NCI-H128 (cell line): ENCODE measurements at regions not wholly inside any gene's neighbourhood (a gene's known extent, or its start where the extent isn't known, plus 50 kb on each side); places are given as distances from the start of the nearest gene placed in this dataset.
"Not testable (repeated sequence)": the region's sequence is repeated elsewhere in the genome, so short reads cannot be mapped to it uniquely, and the experiment has no call there.

Source experiments
- DNase-seq: peaks from one replicate; lab custom pipeline; 2025; ENCODE audit not compliant: unreplicated experiment; lab: John Stamatoyannopoulos, UW

DNA sequence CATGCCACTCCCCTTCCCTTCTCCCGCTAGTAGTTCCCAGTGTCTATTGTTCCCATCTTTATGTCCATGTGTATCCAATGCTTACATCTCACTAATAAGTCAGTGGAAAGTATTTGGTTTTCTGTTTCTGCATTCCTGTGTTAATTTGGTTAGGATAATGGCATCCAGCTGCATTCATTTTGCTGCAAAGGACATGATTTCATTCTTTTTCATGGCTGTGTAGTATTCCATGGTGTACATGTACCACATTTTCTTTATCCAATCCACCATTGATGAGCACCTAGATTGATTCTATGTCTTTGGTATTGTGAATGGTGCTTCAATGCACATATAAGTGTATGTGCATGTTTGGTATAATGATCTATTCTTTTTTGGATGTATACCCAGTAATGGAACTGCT, 502.5 kb upstream of the MAP2 start:
- DNase-seq: not testable (repeated sequence)

DNA sequence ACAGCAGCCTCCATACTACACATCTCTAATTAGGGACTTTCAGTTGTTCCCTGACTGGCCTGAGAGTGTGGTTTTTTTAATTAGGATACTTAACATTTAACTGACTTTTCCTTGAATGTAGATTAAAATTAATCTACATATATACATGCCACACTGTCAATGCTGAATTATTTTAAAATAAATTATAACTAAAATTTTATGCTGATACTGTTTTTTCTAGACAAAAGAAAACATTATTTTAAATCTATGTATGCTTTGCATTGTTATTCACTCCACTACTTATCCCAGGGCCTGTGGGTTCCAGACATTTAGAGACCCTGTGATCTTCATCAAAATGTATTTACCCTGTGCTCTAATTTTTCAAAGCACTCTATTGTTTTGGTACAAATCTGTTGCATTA, 496.0 kb upstream of the MAP2 start:
- no peak for DNase-seq

DNA sequence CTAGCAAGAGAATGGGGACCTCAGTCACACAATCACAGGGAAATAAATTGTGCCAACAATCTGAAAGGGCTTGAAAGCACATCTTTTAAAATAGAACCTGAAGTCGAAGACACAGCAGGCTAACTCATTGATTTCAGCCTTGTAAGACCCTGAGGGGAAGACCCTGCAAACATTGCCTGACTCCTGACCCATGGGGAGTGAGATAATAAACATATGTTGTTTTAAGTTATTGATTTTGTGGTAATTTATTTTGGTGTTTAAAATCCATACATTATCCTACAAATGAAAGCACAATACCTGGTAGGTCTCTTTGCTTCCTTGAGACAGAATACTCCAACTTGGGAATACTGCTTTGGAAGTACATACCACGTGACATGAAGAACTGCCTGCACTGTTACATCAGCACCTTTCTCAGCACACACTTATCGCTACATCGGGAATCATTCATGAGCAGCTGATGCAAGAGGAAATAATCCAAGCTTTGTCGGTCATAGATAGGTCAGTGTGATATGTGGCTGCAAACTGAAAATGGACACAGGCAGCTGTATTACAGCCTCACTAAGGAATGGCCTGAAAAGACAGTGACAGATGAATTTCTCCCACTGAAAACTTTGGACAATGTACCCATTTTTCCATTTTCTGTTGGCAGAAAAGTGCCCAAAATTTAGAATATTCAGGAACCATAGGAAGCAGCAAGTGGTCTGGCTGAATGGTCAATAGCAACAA, 494.5 kb upstream of the MAP2 start:
- no peak for DNase-seq

DNA sequence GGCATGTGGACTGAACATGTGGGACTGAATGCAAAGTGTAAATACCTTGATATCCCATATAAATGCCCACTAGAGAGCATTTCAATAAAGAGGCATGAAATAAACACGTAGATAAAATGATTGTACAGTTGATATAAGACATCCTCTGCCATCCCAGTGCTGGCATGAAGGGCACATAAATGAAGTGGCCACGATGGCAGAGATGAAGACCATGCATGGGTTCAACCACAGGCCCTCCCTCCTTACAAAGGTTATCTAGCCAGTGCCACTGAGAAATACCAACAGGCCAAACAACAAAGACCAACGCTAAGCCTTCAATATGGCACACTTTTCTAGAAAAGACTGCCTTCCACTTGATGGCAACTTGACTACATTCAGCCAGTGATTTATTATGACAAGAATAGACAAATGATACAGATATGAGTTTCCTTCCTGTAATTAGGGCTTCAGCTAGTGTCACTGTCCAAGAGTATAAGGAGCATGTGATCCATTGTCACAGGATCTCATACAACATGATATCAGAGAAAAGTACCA, 493.9 kb upstream of the MAP2 start:
- no peak for DNase-seq

DNA sequence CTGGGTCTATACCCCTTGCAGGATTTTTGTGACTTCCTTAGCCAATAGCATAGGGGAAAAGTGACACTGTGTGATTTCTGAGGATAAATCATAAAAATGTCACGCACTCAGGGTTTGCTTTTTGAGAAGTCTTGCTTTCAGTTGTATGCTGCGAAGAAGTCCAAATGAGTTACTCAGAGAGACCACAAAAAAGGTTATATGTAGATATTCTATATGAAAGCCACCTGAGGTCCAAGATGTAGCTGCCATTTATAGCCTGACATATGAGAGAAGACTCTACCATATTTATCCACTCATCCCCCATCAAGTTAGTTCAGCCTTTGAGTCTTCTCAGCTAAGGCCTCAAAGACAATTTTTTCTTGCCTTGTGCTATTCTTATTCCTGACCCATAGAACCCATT, 488.3 kb upstream of the MAP2 start:
- DNase-seq: no peak

DNA sequence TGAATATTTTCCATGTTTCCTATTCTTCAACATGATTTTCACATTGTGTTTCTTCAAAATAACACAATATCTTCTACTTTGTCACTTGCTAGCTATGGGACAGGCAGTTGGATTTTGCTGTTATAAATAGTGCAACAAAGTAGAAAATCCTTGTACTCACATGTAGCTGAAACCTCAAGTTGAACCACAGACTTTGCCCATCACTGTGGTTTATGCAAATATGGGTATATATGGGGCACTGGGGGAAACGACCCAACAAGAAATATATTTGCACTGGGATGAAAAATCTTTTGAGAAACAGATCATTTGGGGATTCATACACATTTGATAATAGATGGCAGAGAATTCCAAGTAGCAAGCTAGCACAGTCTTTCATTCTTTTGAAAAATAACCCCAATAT, 486.3 kb upstream of the MAP2 start:
- DNase-seq: no peak

DNA sequence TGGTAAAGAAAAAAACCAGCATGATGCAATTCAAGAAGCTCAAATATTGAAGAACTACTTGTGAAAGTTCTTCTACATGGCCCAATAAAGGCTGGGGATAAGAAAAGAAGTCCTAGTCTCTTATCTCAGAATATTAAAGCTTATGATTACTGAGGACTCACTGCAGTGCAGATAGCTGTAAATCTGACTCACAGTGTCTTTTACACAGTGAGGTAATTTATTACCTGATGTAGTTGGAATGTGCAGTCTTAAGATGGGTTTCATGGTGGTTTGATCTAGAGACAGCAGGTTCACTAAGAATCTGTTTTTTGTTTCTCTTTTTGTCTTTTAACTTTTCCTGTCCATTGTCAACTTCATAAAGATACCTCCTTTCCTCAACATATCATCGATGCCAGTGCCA, 484.0 kb upstream of the MAP2 start:
- DNase-seq: no peak

DNA sequence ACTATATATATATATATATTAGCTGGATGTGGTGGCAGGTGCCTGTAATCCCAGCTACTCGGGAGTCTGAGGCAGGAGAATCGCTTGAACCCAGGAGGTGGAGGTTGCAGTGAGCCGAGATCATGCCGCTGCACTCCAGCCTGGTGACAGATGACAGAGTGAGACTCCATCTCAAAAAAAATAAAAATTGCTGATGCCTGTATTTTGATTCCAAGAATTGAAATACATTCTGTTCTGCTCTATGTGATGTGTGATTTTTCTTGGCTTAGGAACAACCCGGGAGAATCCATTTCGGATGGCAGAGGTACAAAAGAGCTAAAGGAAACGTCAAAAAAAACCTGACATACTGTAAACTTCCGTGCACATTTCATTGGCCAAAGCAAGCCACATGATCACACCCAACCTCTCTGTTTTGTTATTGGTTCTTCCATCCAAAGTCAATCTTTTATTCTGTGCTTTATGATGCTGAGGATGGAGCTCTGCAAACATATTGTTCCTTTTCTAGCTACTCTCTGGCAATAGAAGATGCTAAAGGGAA, 478.1 kb upstream of the MAP2 start:
- DNase-seq: no peak

DNA sequence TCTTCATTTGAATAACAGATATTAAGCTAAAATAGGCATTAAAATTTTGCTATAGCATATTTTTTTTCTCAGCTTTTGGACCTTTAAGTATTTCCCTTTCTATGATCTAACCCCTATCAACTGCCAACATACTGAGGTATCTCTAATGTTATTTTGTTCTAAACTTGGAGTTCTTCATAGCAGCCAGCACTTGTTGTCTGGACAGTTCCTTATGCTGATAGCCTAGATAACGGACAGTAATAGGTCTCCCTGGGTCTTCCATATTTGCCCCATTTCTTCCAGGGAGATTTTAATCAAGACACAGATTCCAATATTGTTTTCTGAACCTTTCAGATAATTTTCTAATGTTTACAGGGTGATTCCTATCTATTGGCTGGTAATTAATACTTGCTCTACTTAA, 475.8 kb upstream of the MAP2 start:
- no peak for DNase-seq

DNA sequence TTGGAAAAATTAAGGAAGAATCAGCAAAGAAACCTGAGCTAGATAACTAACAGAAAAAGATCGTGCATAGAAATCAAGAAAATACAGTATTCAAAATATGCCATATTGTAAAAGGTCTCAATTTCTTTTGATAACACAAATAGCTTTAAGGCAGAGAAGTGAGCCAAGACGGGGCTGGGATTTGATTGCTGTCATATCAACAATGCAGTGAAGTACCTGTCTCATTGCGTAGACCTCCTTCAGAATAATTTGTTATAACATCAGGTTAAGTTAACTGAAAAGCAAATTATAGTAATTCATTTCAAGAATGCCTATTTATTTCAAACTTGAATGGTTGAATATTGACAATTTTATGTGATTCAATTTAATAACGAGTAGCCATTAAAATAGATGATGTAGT, 453.8 kb upstream of the MAP2 start:
- DNase-seq: no peak

DNA sequence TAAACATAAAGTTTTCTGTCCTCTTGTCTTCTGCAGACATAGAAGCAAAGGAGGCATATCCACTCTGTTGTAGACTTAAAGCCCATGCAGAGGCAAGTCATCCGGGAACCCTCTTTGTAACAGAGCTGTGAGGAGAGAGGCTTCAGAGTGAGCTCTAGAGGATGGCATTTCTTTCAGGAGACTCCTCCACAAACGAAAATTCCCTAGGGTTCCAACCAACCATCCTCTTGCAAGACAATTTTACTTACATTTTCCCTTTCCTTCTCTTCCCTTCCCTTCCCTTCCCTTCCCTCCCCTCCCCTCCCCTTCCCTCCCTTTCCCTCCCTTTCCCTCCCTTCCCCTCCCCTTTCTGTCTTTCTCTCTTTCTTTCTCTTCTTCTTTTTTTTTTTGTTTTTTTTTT, 446.3 kb upstream of the MAP2 start:
- no peak for DNase-seq

DNA sequence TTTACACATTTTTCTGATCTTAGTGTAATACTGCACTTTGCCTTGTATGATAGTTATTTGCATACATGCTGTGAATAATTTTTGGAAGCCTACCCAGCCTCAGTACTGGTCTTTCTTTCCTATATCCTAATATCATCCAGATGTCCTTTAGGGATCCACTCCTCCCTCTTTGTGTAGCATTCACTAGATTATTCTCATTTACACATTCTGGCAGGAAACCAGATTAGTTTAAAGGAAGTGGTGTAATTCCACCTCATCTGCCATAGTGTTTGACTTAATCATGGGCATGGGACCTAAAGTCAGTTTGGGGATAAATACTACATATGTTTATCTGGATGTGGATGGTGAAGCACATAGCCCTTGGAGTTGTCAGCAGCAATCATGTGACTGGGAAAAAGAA, 444.9 kb upstream of the MAP2 start:
- no peak for DNase-seq

DNA sequence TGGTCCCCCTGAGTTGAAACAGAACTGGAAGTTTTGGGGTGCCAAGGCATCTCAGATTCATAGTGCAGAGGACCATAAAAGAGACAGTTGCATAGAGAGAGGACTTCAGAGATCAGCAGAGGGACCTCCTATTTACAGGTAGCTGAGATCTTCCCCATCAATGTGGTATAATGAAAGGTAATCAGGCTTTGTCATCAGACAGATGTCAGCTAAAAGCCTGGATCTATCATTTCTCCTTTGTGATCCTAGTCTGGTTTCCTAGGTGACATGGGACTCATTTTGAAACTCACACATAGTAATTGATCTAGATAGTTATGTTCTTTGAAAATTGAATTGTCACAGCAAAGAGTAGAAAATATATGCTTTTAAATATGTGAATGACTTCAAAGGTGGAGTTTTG, 443.5 kb upstream of the MAP2 start:
- DNase-seq: no peak

DNA sequence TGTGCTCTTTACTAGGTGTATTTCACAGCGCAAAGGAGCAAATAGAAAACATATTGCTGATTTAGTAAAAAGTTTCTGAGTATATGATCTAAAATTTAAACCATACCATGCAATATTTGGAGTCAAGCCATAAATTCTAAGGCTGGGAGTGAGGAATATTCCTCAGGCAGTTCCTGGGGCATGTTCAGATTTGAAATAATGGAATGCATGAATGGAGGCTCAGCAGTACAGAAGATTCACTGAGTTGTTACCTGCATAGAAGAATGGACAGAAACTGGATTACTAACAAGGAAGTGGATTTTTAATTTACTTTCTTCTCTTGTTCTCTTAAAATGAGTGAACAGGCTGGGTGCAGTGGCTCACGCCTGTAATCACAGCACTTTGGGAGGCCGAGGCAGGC, 441.0 kb upstream of the MAP2 start:
- DNase-seq: no peak

DNA sequence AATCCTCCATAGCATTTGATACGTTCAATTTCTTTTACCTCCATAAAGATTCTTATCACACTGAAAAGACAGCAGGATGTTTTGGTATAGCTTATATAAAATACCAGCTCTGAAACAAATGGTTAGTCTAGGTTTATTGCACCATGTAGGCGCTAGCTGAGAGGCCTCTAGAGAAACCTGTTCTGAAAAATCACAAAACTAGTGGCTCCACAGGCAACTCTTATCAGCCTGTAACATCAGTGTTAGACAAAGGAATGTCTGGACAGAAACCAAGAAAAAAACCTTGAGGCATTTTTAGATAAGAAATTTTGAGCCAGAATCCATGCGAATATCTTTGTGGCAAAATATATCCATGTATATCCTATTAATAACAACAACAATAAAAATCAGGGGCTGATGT, 440.4 kb upstream of the MAP2 start:
- DNase-seq: no peak

DNA sequence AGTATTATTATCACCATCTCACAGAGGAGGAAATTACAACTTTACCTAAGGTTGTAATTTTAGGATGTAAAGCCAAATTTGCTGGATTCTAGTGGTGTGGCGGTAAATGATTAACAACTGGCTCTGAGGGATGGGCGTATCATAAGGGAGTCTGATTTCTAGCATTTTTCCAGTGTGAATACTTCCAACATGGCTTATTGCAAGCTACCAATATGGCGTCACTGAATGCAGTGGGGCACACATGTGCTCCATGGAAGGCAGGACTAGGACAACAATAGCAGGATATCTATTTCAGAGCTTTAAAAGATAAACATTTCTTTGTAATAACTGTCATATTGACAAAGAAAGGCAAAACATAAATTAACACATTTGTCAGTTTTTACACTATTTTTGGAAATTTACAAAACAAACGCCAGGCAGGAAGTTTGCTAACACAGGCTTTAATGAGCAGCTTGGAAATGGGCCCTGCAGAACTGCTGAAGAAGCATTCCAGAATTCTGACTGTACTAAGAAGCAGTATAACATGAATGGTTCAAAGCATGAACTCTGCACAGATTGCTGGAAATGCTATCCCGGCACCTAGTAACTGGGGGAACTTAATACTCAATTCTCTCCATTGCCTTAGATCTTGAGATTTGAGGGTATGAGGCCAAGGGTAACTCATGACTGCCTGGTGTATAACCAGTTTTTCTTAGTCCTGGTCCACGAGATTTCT, 439.3 kb upstream of the MAP2 start:
- no peak for DNase-seq

DNA sequence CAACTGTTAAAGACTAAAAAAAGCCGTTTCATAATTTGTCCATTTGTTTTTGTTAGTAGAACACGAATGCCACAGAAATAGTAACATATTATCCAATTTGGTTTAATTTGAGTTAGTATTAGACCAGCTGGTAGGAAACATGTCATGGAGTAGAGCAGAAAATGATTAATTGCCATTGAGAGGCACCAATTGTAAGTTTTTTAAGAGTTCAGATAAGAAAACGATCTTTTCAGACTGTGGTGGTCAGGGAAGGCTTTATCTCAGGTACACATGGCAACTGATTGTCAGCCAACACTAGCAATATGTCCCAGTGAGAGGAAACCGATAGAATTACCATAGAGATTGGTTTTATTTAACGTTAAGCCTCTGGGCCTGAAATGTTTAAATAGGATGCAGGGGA, 438.2 kb upstream of the MAP2 start:
- DNase-seq: no peak

DNA sequence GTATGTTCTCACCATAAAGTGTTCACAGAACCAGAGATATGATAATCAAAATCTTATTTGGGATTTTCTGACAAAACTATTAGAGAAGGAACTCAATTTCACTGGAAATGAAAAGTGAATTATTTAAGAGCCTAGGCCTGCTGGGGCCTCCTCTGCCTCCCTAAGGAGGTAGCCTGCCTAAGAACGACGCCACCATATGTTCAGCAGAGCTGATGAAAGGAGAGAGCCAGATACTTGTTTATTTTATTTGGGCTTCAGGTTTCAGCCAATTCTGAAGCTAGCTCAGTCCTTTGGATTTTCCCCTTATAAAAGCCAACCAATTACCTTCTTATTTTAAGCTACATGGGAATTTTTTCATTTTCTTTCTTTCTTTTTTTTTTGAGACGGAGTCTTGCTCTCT, 433.1 kb upstream of the MAP2 start:
- DNase-seq: no peak

DNA sequence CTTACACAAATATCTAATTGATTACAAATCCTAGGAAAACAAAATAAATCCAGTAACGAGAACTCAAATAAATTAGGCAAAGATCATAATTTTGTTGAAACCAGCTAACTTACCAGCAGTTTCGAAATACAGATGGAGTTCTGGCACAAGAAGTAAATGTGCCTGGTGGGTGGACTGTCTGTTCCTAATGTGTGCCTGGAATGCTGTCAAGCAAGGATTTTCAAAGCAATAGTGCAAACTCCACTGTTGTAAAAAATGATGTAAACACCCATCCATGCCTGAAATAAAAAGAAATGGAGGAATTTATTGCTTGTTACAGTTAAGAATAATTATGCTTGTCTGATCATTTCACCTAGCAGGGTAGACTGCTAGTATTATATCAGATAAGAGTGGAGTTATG, 423.9 kb upstream of the MAP2 start:
- no peak for DNase-seq

DNA sequence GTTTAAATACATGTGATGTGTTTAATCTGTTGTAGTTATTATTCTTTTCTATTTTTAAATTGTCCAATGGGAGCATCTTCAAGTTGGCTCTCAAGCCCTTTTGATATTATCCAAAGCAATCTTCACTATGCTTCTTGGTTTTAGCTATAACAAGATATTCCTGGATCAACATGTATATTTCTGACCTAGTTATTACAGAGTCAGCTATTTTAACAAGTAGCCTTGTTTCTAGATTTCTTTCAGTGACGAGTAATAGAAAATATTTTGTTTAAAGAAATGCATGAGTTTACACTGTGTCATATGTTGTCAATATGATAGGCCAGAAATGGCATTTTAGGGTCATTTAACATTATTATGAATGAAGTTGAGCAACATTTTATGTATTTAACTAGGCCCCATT, 421.8 kb upstream of the MAP2 start:
- DNase-seq: no peak

DNA sequence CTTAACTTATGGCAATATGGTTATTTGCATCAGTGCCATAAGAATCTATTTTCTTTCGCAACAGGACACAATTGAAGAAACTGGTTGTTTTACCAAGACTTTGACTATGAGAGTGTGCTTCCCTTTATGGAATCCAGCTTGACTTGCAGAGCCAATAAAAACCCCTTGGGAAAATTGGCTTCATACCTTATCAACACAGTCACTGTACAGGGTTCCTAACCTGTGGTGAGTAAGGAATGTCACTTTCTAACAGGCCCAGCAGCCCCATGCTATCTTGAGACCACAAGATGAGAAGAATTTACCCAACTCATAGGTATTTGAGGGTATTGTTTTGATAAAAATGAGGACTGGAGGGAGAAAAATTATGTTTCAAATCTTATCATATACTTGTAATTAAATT, 418.5 kb upstream of the MAP2 start:
- no peak for DNase-seq

DNA sequence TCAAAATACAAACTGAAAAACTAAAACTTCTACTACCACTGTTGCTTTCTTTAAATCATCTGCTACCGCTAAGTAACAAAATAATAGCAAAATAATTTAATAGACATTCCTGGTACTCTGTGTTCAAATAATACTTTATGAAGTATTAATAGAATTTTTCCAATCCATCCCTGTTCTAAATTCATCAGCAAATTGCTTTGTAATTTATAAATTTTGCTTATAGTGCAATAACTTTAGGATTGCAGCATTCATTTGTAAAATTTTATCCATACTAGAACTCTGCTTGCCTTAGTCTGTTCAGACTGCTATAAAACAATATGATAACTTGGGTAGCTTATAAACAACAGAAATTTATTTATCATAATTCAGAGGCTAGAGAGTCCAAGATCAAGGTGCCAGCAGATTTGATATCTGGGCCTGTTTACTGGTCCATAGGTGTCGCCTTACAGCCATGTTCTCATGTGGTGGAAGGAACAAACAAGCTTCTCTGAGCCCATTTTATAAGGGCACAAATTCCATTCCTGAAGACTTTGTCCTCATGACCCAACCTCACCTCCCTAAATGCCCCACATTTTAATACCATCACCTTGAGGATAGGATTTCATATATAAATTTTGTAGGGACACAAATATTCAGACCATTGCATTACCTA, 415.1 kb upstream of the MAP2 start:
- no peak for DNase-seq
